Mammary epithelial cell (primary cell): ENCODE measurements at regions not wholly inside any gene's neighbourhood (a gene's known extent, or its start where the extent isn't known, plus 50 kb on each side); places are given as distances from the start of the nearest gene placed in this dataset.

Experiments
- CTCF ChIP-seq, 2 donors: IDR thresholded peaks in 1 of 2; conservative IDR thresholded peaks in 1 of 2; 2 replicates each; pipeline ENCODE4 v1.5.1; 2011 to 2012; ENCODE audit warnings: inconsistent platforms in 2 of 2, low read length in 2 of 2, mild to moderate bottlenecking in 2 of 2, control low read depth in 1 of 2, low read depth in 1 of 2; ENCODE audit not compliant: insufficient read depth in 1 of 2; ENCODE audit errors: extremely low read depth in 1 of 2
- EZH2 ChIP-seq: IDR thresholded peaks from 2 replicates; pipeline ENCODE4 v1.6.1; 2012; ENCODE audit warnings: low read length, inconsistent platforms, borderline replicate concordance

- TF ChIP-seq CTCF (conservative IDR thresholded peaks at IDR 0.05 in 1 of 2, IDR thresholded peaks at IDR 0.05 in 1 of 2; ENCODE audit: extremely low read depth in 1 of 2, insufficient read depth in 1 of 2, low read depth in 1 of 2, low read length in 2 of 2) (no peak), EZH2 (no peak)
Observed at GRCh38 chr21:23977971-23978370, 1629.3 kb downstream of the MRPL39 start.
